CD14-positive monocyte (primary cell): ENCODE measurements at regions not wholly inside any gene's neighbourhood (a gene's known extent, or its start where the extent isn't known, plus 50 kb on each side); places are given as distances from the start of the nearest gene placed in this dataset.

Experiments
- DNase-seq, 3 donors: peaks; one replicate each; pipeline ENCODE4 v3.0.0-alpha.2; 2011 to 2022
- H2AFZ ChIP-seq: 2 replicates; pipeline ENCODE4 v1.6.0; 2012; ENCODE audit warnings: mild to moderate bottlenecking, low read depth, low read length, inconsistent platforms; ENCODE audit not compliant: insufficient read depth, poor library complexity, severe bottlenecking
- H3K27ac ChIP-seq, 2 donors: 1 replicate in 1 of 2; 2 replicates in 1 of 2; pipeline ENCODE4 v1.5.1; 2012 to 2013; ENCODE audit warnings: low read length in 2 of 2, control low read depth in 1 of 2, inconsistent platforms in 1 of 2, low read depth in 1 of 2, mild to moderate bottlenecking in 1 of 2
- H3K27me3 ChIP-seq, 2 donors: one replicate each; pipeline versions ENCODE4 v1.6.0 to v1.6.1; 2011 to 2013; ENCODE audit warnings: low read length in 2 of 2; ENCODE audit not compliant: control insufficient read depth in 2 of 2, insufficient read depth in 2 of 2
- H3K36me3 ChIP-seq, 2 donors: replicated peaks in 1 of 2; 1 replicate in 1 of 2; 2 replicates in 1 of 2; pipeline versions ENCODE4 v1.5.1 to v1.6.1; 2012 to 2013; ENCODE audit warnings: low read length in 2 of 2, control low read depth in 1 of 2, inconsistent platforms in 1 of 2, mild to moderate bottlenecking in 1 of 2; ENCODE audit not compliant: insufficient read depth in 2 of 2, control insufficient read depth in 1 of 2
- H3K4me1 ChIP-seq, 2 donors: 1 replicate in 1 of 2; 2 replicates in 1 of 2; pipeline versions ENCODE4 v1.5.1 to v1.6.1; 2012 to 2013; ENCODE audit warnings: low read length in 2 of 2, control low read depth in 1 of 2, inconsistent platforms in 1 of 2, mild to moderate bottlenecking in 1 of 2, moderate library complexity in 1 of 2; ENCODE audit not compliant: insufficient read depth in 2 of 2, control insufficient read depth in 1 of 2
- H3K4me2 ChIP-seq: replicated peaks from 2 replicates; pipeline ENCODE3; 2012; ENCODE audit warnings: low read length, moderate library complexity, mild to moderate bottlenecking; ENCODE audit not compliant: poor library complexity, severe bottlenecking; ENCODE audit errors: extremely low read depth
- H3K4me3 ChIP-seq, 3 experiments: fragments of 200-600 bp in 1 of 3; sonication (generic) in 1 of 3; replicated peaks in 1 of 3; 1 replicate in 2 of 3; 2 replicates in 1 of 3; pipeline ENCODE4 v1.5.1; 2011 to 2013; ENCODE audit warnings: low read length in 3 of 3, mild to moderate bottlenecking in 3 of 3, control low read depth in 2 of 3, low read depth in 2 of 3, inconsistent platforms in 1 of 3, moderate library complexity in 1 of 3
- H3K79me2 ChIP-seq: 2 replicates; pipeline ENCODE4 v1.6.0; 2012; ENCODE audit warnings: mild to moderate bottlenecking, control low read depth, inconsistent platforms, low read length, moderate library complexity; ENCODE audit not compliant: insufficient read depth
- H3K9ac ChIP-seq: 2 replicates; pipeline ENCODE4 v1.6.0; 2017; ENCODE audit warnings: low read length, mild to moderate bottlenecking; ENCODE audit not compliant: insufficient read depth, poor library complexity, severe bottlenecking
- H3K9me3 ChIP-seq, 2 donors: replicated peaks in 1 of 2; 1 replicate in 1 of 2; 2 replicates in 1 of 2; pipeline versions ENCODE4 v1.5.1 to v1.6.1; 2012 to 2013; ENCODE audit warnings: low read length in 2 of 2, control low read depth in 1 of 2; ENCODE audit not compliant: control insufficient read depth in 1 of 2, insufficient read depth in 1 of 2
- H4K20me1 ChIP-seq: 2 replicates; pipeline ENCODE4 v1.6.0; 2012; ENCODE audit warnings: mild to moderate bottlenecking, low read length, control low read depth, moderate library complexity; ENCODE audit not compliant: insufficient read depth
- H3K27ac Mint-ChIP-seq, 7 donors: one replicate each; pipeline ENCODE4 v1.8.0; 2020; ENCODE audit warnings: mild to moderate bottlenecking in 7 of 7, mixed read lengths in 7 of 7, moderate library complexity in 6 of 7, inconsistent platforms in 2 of 7
- H3K27me3 Mint-ChIP-seq, 3 donors: one replicate each; pipeline ENCODE4 v1.8.0; 2021 to 2022; ENCODE audit warnings: low read depth in 3 of 3, mild to moderate bottlenecking in 3 of 3, mixed read lengths in 3 of 3, moderate library complexity in 3 of 3, inconsistent platforms in 1 of 3
- H3K36me3 Mint-ChIP-seq, 2 donors: one replicate each; pipeline ENCODE4 v1.8.0; 2020; ENCODE audit warnings: mixed read lengths in 2 of 2, inconsistent platforms in 1 of 2, mild to moderate bottlenecking in 1 of 2
- H3K4me1 Mint-ChIP-seq: one replicate; pipeline ENCODE4 v1.8.0; 2020; ENCODE audit warnings: mild to moderate bottlenecking, mixed read lengths
- H3K4me3 Mint-ChIP-seq, 2 donors: one replicate each; pipeline ENCODE4 v1.8.0; 2020; ENCODE audit warnings: mild to moderate bottlenecking in 2 of 2, mixed read lengths in 2 of 2, moderate library complexity in 1 of 2
- H3K9me3 Mint-ChIP-seq, 7 donors: one replicate each; pipeline ENCODE4 v1.8.0; 2020 to 2022; ENCODE audit warnings: mixed read lengths in 7 of 7, mild to moderate bottlenecking in 6 of 7, moderate library complexity in 6 of 7, inconsistent platforms in 2 of 7
- WGBS: methylation state at CpG from one replicate; pipeline ENCODE4 v1.1.5; 2013; ENCODE audit warnings: missing lambda C conversion rate; ENCODE audit not compliant: insufficient coverage; 5-methylcytosine and 5-hydroxymethylcytosine counted together
- intact Hi-C, 2 donors: fragments of 100-400 bp; cut with micrococcal nuclease; formaldehyde crosslinking; loops; one replicate each; pipeline versions ENCODE4 v1.15.0 to v1.15.1; 2023
- TF ChIP-seq, protein P1 (sequence below): fragments of 200-600 bp; IDR thresholded peaks from one replicate; pipeline ENCODE4 v1.8.0; 2022; ENCODE audit warnings: antibody characterized with exemption, mild to moderate bottlenecking

DNA sequence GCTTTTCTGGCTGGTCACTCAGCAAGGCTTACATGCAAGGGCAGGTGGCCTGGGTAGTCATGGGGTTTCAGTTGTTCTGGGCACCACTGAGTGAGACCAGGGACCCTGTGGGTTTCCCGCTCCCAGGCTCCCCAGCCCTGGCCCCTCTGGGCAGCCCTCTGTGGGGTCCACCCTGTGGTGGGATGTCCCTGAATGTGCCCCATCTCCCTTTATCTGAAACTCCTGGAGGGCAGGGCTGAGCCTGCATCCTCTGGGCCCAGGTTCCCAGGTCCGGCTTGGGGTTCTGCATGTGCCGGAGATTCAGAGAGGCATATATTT, 1041.0 kb downstream of the BRD1 start:
- H3K4me3 ChIP-seq: no peak overlapping the region
- Mint-ChIP-seq H3K4me3 (no peak overlapping the region), H3K4me1 (no peaks in the 10 kb centered on the region), H3K27me3 (peaks cover 0 to 4% (median 0%) of the 10 kb centered on the region in 3 donors), H3K27ac (no peak overlapping the region), H3K9me3 (peaks cover 0 to 4% (median 0%) of the 10 kb centered on the region in 7 donors), H3K36me3 (no peaks in the 10 kb centered on the region)
- no peak for DNase-seq
- no peak overlapping the region for H3K9ac ChIP-seq
- WGBS: 100% methylated on average over 1 of the region's 3 CpGs
- intact Hi-C loops: no loop called here
- TF ChIP-seq, protein P1, sequence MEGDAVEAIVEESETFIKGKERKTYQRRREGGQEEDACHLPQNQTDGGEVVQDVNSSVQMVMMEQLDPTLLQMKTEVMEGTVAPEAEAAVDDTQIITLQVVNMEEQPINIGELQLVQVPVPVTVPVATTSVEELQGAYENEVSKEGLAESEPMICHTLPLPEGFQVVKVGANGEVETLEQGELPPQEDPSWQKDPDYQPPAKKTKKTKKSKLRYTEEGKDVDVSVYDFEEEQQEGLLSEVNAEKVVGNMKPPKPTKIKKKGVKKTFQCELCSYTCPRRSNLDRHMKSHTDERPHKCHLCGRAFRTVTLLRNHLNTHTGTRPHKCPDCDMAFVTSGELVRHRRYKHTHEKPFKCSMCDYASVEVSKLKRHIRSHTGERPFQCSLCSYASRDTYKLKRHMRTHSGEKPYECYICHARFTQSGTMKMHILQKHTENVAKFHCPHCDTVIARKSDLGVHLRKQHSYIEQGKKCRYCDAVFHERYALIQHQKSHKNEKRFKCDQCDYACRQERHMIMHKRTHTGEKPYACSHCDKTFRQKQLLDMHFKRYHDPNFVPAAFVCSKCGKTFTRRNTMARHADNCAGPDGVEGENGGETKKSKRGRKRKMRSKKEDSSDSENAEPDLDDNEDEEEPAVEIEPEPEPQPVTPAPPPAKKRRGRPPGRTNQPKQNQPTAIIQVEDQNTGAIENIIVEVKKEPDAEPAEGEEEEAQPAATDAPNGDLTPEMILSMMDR: no peak
- H3K4me1 ChIP-seq: no peaks in the 10 kb centered on the region
- H3K9me3 ChIP-seq: no peaks in the 10 kb centered on the region
- no peaks in the 10 kb centered on the region for H4K20me1 ChIP-seq
- H3K27me3 ChIP-seq: no peaks in the 10 kb centered on the region
- H3K4me2 ChIP-seq: no peak overlapping the region
- no peaks in the 10 kb centered on the region for H3K79me2 ChIP-seq
- H3K36me3 ChIP-seq: no peaks in the 10 kb centered on the region
- no peak overlapping the region for H2AFZ ChIP-seq
- H3K27ac ChIP-seq: no peak overlapping the region

DNA sequence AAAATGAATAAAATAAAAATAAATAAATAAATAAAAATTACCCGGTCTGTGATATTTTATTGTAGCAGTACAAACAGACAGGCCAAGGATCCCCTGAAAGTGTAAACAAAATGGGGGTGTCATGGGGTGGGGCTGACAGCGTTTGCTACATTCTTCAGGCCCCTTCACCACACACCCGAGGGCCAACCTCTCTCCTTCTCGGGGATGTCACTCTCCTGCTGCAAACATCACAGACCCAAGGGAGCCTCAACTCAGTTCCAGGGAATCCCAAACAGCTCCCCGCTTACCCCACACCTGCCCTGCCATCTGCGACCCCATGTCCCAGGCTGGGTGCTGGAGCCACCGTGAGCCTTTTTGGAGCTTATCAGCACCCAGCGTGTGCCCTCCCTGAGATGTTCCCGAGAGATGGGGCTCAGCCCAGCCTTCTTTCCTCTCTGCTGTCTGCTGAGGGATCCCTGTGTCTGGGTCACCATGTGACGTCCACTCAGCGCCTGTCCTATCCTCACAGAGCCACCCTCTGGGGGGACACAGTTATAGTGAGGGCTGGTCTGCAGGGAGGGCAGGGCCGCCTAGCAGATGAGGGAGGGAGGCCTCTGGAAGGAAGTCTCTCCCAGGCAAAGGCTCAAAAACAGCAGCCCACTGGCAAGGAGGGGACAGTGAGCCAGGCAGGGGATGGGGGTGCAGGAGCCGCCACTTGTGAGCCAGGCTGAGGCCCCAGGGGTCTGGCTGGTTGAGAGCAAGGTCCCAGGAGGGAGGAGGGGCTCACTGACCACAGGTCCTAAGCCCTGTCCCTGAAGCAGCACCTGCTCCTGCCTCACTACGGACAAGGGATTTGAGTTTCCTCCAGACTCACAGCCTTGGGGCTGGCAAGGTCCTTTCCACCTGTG, 1041.6 kb downstream of the BRD1 start:
- TF ChIP-seq, protein P1: no peak
- H3K9me3 Mint-ChIP-seq: peaks cover 0 to 4% (median 0%) of the 10 kb centered on the region in 7 donors
- DNase-seq: no peak
- H3K27ac Mint-ChIP-seq: no peak overlapping the region
- Histone ChIP-seq H2AFZ (no peak overlapping the region), H3K9me3 (no peaks in the 10 kb centered on the region), H3K36me3 (no peaks in the 10 kb centered on the region), H3K9ac (no peak overlapping the region), H4K20me1 (no peaks in the 10 kb centered on the region), H3K4me3 (no peak overlapping the region), H3K4me1 (no peaks in the 10 kb centered on the region), H3K27me3 (no peaks in the 10 kb centered on the region), H3K27ac (no peak overlapping the region), H3K79me2 (no peaks in the 10 kb centered on the region), H3K4me2 (no peak overlapping the region)
- H3K4me3 Mint-ChIP-seq: no peak overlapping the region
- H3K36me3 Mint-ChIP-seq: no peaks in the 10 kb centered on the region
- H3K27me3 Mint-ChIP-seq: peaks cover 0 to 4% (median 0%) of the 10 kb centered on the region in 3 donors
- WGBS: 91% methylated on average over 8 of the region's 14 CpGs
- H3K4me1 Mint-ChIP-seq: no peaks in the 10 kb centered on the region
- intact Hi-C loops: no loop called here
